C4-2B (cell line): ENCODE measurements at regions not wholly inside any gene's neighbourhood (a gene's known extent, or its start where the extent isn't known, plus 50 kb on each side); places are given as distances from the start of the nearest gene placed in this dataset.

Experiments used
- ZFX ChIP-seq: fragments of 450-650 bp; IDR thresholded peaks from 2 replicates; pipeline ENCODE4 v1.6.1; 2017
- TF ChIP-seq, protein P1 (sequence below): fragments of 450-650 bp; conservative IDR thresholded peaks from 2 replicates; pipeline ENCODE4 v1.5.1; 2017; ENCODE audit warnings: mild to moderate bottlenecking

DNA sequence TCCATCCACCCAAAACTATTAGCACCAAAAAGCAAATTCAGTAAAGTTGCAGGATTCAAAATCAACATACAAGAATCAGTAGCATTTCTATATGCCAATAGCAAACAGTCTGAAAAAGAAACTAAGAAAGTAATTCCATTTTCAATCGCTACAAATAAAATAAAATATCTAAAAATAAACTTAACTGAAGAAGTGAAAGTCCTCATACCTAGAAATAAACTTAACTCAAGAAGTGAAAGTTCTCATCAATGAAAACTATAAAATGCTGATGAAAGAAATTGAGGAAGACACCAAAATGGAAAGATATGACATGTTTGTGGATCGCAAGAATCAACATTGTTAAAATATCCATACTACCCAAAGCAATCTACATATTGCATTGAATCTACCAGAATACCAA, 103.0 kb upstream of the ARID1B start:
- TF ChIP-seq, protein P1, sequence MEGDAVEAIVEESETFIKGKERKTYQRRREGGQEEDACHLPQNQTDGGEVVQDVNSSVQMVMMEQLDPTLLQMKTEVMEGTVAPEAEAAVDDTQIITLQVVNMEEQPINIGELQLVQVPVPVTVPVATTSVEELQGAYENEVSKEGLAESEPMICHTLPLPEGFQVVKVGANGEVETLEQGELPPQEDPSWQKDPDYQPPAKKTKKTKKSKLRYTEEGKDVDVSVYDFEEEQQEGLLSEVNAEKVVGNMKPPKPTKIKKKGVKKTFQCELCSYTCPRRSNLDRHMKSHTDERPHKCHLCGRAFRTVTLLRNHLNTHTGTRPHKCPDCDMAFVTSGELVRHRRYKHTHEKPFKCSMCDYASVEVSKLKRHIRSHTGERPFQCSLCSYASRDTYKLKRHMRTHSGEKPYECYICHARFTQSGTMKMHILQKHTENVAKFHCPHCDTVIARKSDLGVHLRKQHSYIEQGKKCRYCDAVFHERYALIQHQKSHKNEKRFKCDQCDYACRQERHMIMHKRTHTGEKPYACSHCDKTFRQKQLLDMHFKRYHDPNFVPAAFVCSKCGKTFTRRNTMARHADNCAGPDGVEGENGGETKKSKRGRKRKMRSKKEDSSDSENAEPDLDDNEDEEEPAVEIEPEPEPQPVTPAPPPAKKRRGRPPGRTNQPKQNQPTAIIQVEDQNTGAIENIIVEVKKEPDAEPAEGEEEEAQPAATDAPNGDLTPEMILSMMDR = no peak
- TF ChIP-seq ZFX = no peak
